Gastrocnemius medialis (tissue), 4 donors: ENCODE measurements at regions not wholly inside any gene's neighbourhood (a gene's known extent, or its start where the extent isn't known, plus 50 kb on each side); places are given as distances from the start of the nearest gene placed in this dataset.

Experiments
- ATAC-seq, 2 donors: fragments of 150-250 bp; one replicate each; pipeline ENCODE4 v1.9.1; 2016
- DNase-seq, 2 donors: peaks; one replicate each; pipeline ENCODE4 v3.0.0-alpha.2; 2019
- H3K27ac ChIP-seq, 4 donors: fragments of 200-600 bp; sonication (generic); 1 replicate in 1 of 4; 2 replicates in 3 of 4; pipeline ENCODE4 v1.5.1; 2016 to 2018; ENCODE audit warnings: mild to moderate bottlenecking in 2 of 4, moderate library complexity in 1 of 4
- H3K27me3 ChIP-seq, 3 donors: fragments of 200-600 bp; sonication (generic) in 2 of 3; 1 replicate in 1 of 3; 2 replicates in 2 of 3; pipeline versions ENCODE4 v1.5.1 to v1.6.0; 2016 to 2019; ENCODE audit warnings: mild to moderate bottlenecking in 1 of 3, moderate library complexity in 1 of 3
- H3K36me3 ChIP-seq, 2 donors: fragments of 200-600 bp; sonication (generic) in 1 of 2; one replicate each; pipeline ENCODE4 v1.5.1; 2017 to 2018
- H3K4me1 ChIP-seq, 2 donors: fragments of 200-600 bp; sonication (generic) in 1 of 2; one replicate each; pipeline ENCODE4 v1.5.1; 2016 to 2017; ENCODE audit warnings: mild to moderate bottlenecking in 2 of 2
- H3K4me3 ChIP-seq, 4 donors: fragments of 200-600 bp; sonication (generic) in 3 of 4; 1 replicate in 1 of 4; 2 replicates in 3 of 4; pipeline ENCODE4 v1.5.1; 2016 to 2019; ENCODE audit warnings: mild to moderate bottlenecking in 2 of 4
- H3K9me3 ChIP-seq, 3 donors: fragments of 200-600 bp; sonication (generic) in 2 of 3; 1 replicate in 1 of 3; 2 replicates in 2 of 3; pipeline ENCODE4 v1.5.1; 2016 to 2019
- CTCF ChIP-seq, 5 experiments: fragments of 450-650 bp in 3 of 5; fragments of 200-600 bp in 2 of 5; sonication (generic) in 2 of 5; IDR thresholded peaks in 4 of 5; conservative IDR thresholded peaks in 1 of 5; 1 replicate in 4 of 5; 2 replicates in 1 of 5; pipeline ENCODE4 v1.5.1; 2016 to 2019; ENCODE audit warnings: antibody characterized with exemption in 5 of 5, mild to moderate bottlenecking in 3 of 5, moderate library complexity in 3 of 5
- POLR2A ChIP-seq, 2 donors: fragments of 450-650 bp; IDR thresholded peaks; one replicate each; pipeline ENCODE4 v1.6.1; 2017; ENCODE audit warnings: antibody characterized with exemption in 2 of 2, mild to moderate bottlenecking in 2 of 2, moderate library complexity in 2 of 2
- in situ Hi-C, 4 donors: fragments of 200-750 bp; cut with MboI; loops; one replicate each; pipeline versions ENCODE4 v1.15.0 to v1.8.0; 2017; ENCODE audit warnings: low sequenced_read_pairs in 4 of 4
- intact Hi-C: fragments of 100-400 bp; cut with DNase I; formaldehyde crosslinking; loops from one replicate; pipeline ENCODE4 v1.15.1; 2023; ENCODE audit warnings: low total_unique reads

- DNase-seq (no peak), ATAC-seq (no peak)
- TF ChIP-seq POLR2A (IDR thresholded peaks at IDR 0.05) (no peak), CTCF (IDR thresholded peaks at IDR 0.05 in 4 of 5, conservative IDR thresholded peaks at IDR 0.05 in 1 of 5) (no peak)
- in situ Hi-C loops (no loop called here), intact Hi-C loops (no loop called here)
- Histone ChIP-seq H3K27ac (no peak overlapping the region), H3K4me1 (no peaks in the 10 kb centered on the region), H3K27me3 (no peaks in the 10 kb centered on the region), H3K4me3 (no peak overlapping the region), H3K9me3 (no peaks in the 10 kb centered on the region), H3K36me3 (no peaks in the 10 kb centered on the region)
Observed at GRCh38 chr2:150889141-150889540, 372.5 kb downstream of the RBM43 start.

- H3K4me1 ChIP-seq, result no peaks in the 10 kb centered on the region
- DNase-seq, result no peak
- in situ Hi-C loops (no loop called here), intact Hi-C loops (no loop called here)
- ATAC-seq, result no peak
- no peak overlapping the region for H3K4me3 ChIP-seq
- TF ChIP-seq CTCF (IDR thresholded peaks at IDR 0.05 in 4 of 5, conservative IDR thresholded peaks at IDR 0.05 in 1 of 5) (no peak), POLR2A (IDR thresholded peaks at IDR 0.05) (no peak)
- no peak overlapping the region for H3K27ac ChIP-seq
- H3K9me3 ChIP-seq, result no peaks in the 10 kb centered on the region
- H3K36me3 ChIP-seq, result no peaks in the 10 kb centered on the region
- no peaks in the 10 kb centered on the region for H3K27me3 ChIP-seq
Observed at GRCh38 chr2:150888337-150888736, 373.3 kb downstream of the RBM43 start.

- no peaks in the 10 kb centered on the region for H3K4me1 ChIP-seq
- ATAC-seq (no peak), DNase-seq (no peak)
- intact Hi-C loops, result no loop called here
- no peaks in the 10 kb centered on the region for H3K9me3 ChIP-seq
- no peak overlapping the region for H3K4me3 ChIP-seq
- no peak overlapping the region for H3K27ac ChIP-seq
- in situ Hi-C loops, result no loop called here
- no peak for TF ChIP-seq CTCF (IDR thresholded peaks at IDR 0.05 in 4 of 5, conservative IDR thresholded peaks at IDR 0.05 in 1 of 5)
- no peak for TF ChIP-seq POLR2A (IDR thresholded peaks at IDR 0.05)
- no peaks in the 10 kb centered on the region for H3K36me3 ChIP-seq
- no peaks in the 10 kb centered on the region for H3K27me3 ChIP-seq
Observed at GRCh38 chr2:150887926-150888325, 373.7 kb downstream of the RBM43 start.

- ATAC-seq (no peak), DNase-seq (no peak)
- H3K36me3 ChIP-seq, result no peaks in the 10 kb centered on the region
- TF ChIP-seq CTCF (IDR thresholded peaks at IDR 0.05 in 4 of 5, conservative IDR thresholded peaks at IDR 0.05 in 1 of 5), result no peak
- intact Hi-C loops, result no loop called here
- no peaks in the 10 kb centered on the region for H3K9me3 ChIP-seq
- no peak overlapping the region for H3K27ac ChIP-seq
- H3K4me1 ChIP-seq, result no peaks in the 10 kb centered on the region
- in situ Hi-C loops, result no loop called here
- no peak overlapping the region for H3K4me3 ChIP-seq
- no peaks in the 10 kb centered on the region for H3K27me3 ChIP-seq
Observed at GRCh38 chr2:150885774-150886386, 375.8 kb downstream of the RBM43 start.

- H3K36me3 ChIP-seq, result no peaks in the 10 kb centered on the region
- in situ Hi-C loops, result no loop called here
- H3K4me1 ChIP-seq, result no peaks in the 10 kb centered on the region
- ATAC-seq (no peak), DNase-seq (no peak)
- H3K4me3 ChIP-seq, result no peak overlapping the region
- H3K27ac ChIP-seq, result no peak overlapping the region
- H3K27me3 ChIP-seq, result no peaks in the 10 kb centered on the region
- intact Hi-C loops, result no loop called here
- no peaks in the 10 kb centered on the region for H3K9me3 ChIP-seq
- no peak for TF ChIP-seq CTCF (IDR thresholded peaks at IDR 0.05 in 4 of 5, conservative IDR thresholded peaks at IDR 0.05 in 1 of 5)
Observed at GRCh38 chr2:150885236-150885635, 376.4 kb downstream of the RBM43 start.
